Activated naive CD8-positive, alpha-beta T cell treated with anti-CD3 and anti-CD28 coated beads, Interleukin-2, amount 50 U/mL, for 24 hours (primary cell): ENCODE measurements at regions not wholly inside any gene's neighbourhood (a gene's known extent, or its start where the extent isn't known, plus 50 kb on each side); places are given as distances from the start of the nearest gene placed in this dataset.

Experiments used
- ATAC-seq: fragments of 150-1000 bp; cut with Tn5 transposase; one replicate; pipeline ENCODE4 v1.10.0; 2021
- DNase-seq: peaks from one replicate; pipeline ENCODE4 v3.0.0; 2021
- H3K27ac Mint-ChIP-seq: one replicate; pipeline ENCODE4 v1.8.0; 2021; ENCODE audit warnings: mild to moderate bottlenecking, mixed read lengths
- H3K27me3 Mint-ChIP-seq: one replicate; pipeline ENCODE4 v1.8.0; 2021; ENCODE audit warnings: mixed read lengths
- H3K36me3 Mint-ChIP-seq: one replicate; pipeline ENCODE4 v1.8.0; 2021; ENCODE audit warnings: low read depth, mixed read lengths
- H3K4me1 Mint-ChIP-seq: one replicate; pipeline ENCODE4 v1.8.0; 2021; ENCODE audit warnings: mixed read lengths
- H3K4me3 Mint-ChIP-seq: one replicate; pipeline ENCODE4 v1.8.0; 2021; ENCODE audit warnings: mild to moderate bottlenecking, moderate library complexity, mixed read lengths
- H3K9me3 Mint-ChIP-seq: one replicate; pipeline ENCODE4 v1.8.0; 2021; ENCODE audit warnings: mixed read lengths

GRCh38 chr19:16018106-16018755 is 58.1 kb upstream of the TPM4 start:
- Mint-ChIP-seq H3K4me1 (no peaks in the 10 kb centered on the region), H3K27ac (no peak overlapping the region), H3K36me3 (no peaks in the 10 kb centered on the region), H3K9me3 (no peaks in the 10 kb centered on the region), H3K4me3 (no peak overlapping the region), H3K27me3 (no peaks in the 10 kb centered on the region)
- DNase-seq (no peak), ATAC-seq (no peak)

GRCh38 chr19:16018801-16019551 is 57.3 kb upstream of the TPM4 start:
- no peak for ATAC-seq
- H3K27ac Mint-ChIP-seq, result no peak overlapping the region

GRCh38 chr19:16019691-16020448 is 56.4 kb upstream of the TPM4 start:
- H3K9me3 Mint-ChIP-seq, result no peaks in the 10 kb centered on the region
- no peaks in the 10 kb centered on the region for H3K36me3 Mint-ChIP-seq
- ATAC-seq (no peak), DNase-seq (no peak)
- no peaks in the 10 kb centered on the region for H3K27me3 Mint-ChIP-seq
- no peak overlapping the region for H3K4me3 Mint-ChIP-seq
- no peak overlapping the region for H3K27ac Mint-ChIP-seq
- H3K4me1 Mint-ChIP-seq, result no peaks in the 10 kb centered on the region

More at GRCh38 chr19:16018801-16019551, 57.3 kb upstream of the TPM4 start:
- Mint-ChIP-seq H3K9me3 (no peaks in the 10 kb centered on the region), H3K4me1 (no peaks in the 10 kb centered on the region), H3K27me3 (no peaks in the 10 kb centered on the region), H3K4me3 (no peak overlapping the region), H3K36me3 (no peaks in the 10 kb centered on the region)
- DNase-seq, result no peak

- Mint-ChIP-seq H3K4me3 (no peak overlapping the region), H3K9me3 (no peaks in the 10 kb centered on the region), H3K27ac (no peak overlapping the region), H3K36me3 (no peaks in the 10 kb centered on the region), H3K4me1 (peaks cover 2% of the 10 kb centered on the region), H3K27me3 (no peaks in the 10 kb centered on the region)
- DNase-seq (no peak), ATAC-seq (no peak)
Measured at GRCh38 chr19:16021796-16022195, 54.5 kb upstream of the TPM4 start.

- no peak overlapping the region for H3K27ac Mint-ChIP-seq
- H3K36me3 Mint-ChIP-seq, result no peaks in the 10 kb centered on the region
- no peak for ATAC-seq
- no peaks in the 10 kb centered on the region for H3K9me3 Mint-ChIP-seq
- H3K4me1 Mint-ChIP-seq, result peaks cover 6% of the 10 kb centered on the region
- no peak for DNase-seq
- H3K27me3 Mint-ChIP-seq, result no peaks in the 10 kb centered on the region
- H3K4me3 Mint-ChIP-seq, result no peak overlapping the region
Measured at GRCh38 chr19:16022251-16022650, 54.0 kb upstream of the TPM4 start.

- no peaks in the 10 kb centered on the region for H3K27me3 Mint-ChIP-seq
- H3K9me3 Mint-ChIP-seq, result no peaks in the 10 kb centered on the region
- DNase-seq (no peak), ATAC-seq (no peak)
- no peak overlapping the region for H3K27ac Mint-ChIP-seq
- no peaks in the 10 kb centered on the region for H3K36me3 Mint-ChIP-seq
- H3K4me1 Mint-ChIP-seq, result peaks cover 11% of the 10 kb centered on the region
- H3K4me3 Mint-ChIP-seq, result no peak overlapping the region
Measured at GRCh38 chr19:16022681-16023080, 53.6 kb upstream of the TPM4 start.

- H3K4me3 Mint-ChIP-seq, result no peak overlapping the region
Measured at GRCh38 chr19:16023146-16023915, 53.0 kb upstream of the TPM4 start.

GRCh38 chr19:16024266-16025107 is 51.8 kb upstream of the TPM4 start:
- no peaks in the 10 kb centered on the region for H3K27me3 Mint-ChIP-seq
- no peak for ATAC-seq

More at GRCh38 chr19:16023146-16023915, 53.0 kb upstream of the TPM4 start:
- Mint-ChIP-seq H3K27me3 (no peaks in the 10 kb centered on the region), H3K4me1 (peaks cover 15% of the 10 kb centered on the region), H3K9me3 (no peaks in the 10 kb centered on the region), H3K36me3 (no peaks in the 10 kb centered on the region), H3K27ac (no peak overlapping the region)
- DNase-seq (no peak), ATAC-seq (no peak)

GRCh38 chr19:16025108-16026101 is 50.9 kb upstream of the TPM4 start:
- H3K27ac Mint-ChIP-seq, result no peak overlapping the region
- H3K27me3 Mint-ChIP-seq, result no peaks in the 10 kb centered on the region
- H3K36me3 Mint-ChIP-seq, result no peaks in the 10 kb centered on the region
- no peaks in the 10 kb centered on the region for H3K9me3 Mint-ChIP-seq
- H3K4me3 Mint-ChIP-seq, result no peak overlapping the region
- peaks cover 15% of the 10 kb centered on the region for H3K4me1 Mint-ChIP-seq
- ATAC-seq (peak; percentile 30), DNase-seq (no peak)

More at GRCh38 chr19:16024266-16025107, 51.8 kb upstream of the TPM4 start:
- Mint-ChIP-seq H3K36me3 (no peaks in the 10 kb centered on the region), H3K27ac (no peak overlapping the region), H3K4me3 (no peak overlapping the region), H3K4me1 (peaks cover 15% of the 10 kb centered on the region), H3K9me3 (no peaks in the 10 kb centered on the region)
- DNase-seq, result no peak

GRCh38 chr19:16026131-16026530 is 50.2 kb upstream of the TPM4 start:
- no peak for ATAC-seq
- Mint-ChIP-seq H3K9me3 (no peaks in the 10 kb centered on the region), H3K27ac (no peak overlapping the region), H3K27me3 (no peaks in the 10 kb centered on the region), H3K4me3 (no peak overlapping the region), H3K36me3 (no peaks in the 10 kb centered on the region), H3K4me1 (peaks cover 15% of the 10 kb centered on the region)
- DNase-seq, result no peak
